ENCODE measurements at regions not wholly inside any gene's neighbourhood (a gene's known extent, or its start where the extent isn't known, plus 50 kb on each side); places are given as distances from the start of the nearest gene placed in this dataset.

GRCh38 chr13:48775804-48776203, 122.1 kb downstream of the CYSLTR2 start:
- Histone ChIP-seq H3K9me3 (no peaks in the 10 kb centered on the region), H3K36me3 (no peaks in the 10 kb centered on the region)

GRCh38 chr13:48776401-48776800, 122.7 kb downstream of the CYSLTR2 start:
- Histone ChIP-seq H3K27me3 (no peaks in the 10 kb centered on the region), H3K4me1 (no peaks in the 10 kb centered on the region; the same call in 1 of the 2 replicates), H3K9me3 (no peaks in the 10 kb centered on the region; the same call in 1 of the 2 replicates), H3K36me3 (no peaks in the 10 kb centered on the region), H3K4me3 (ENCODE audit: low read depth, low read length) (no peak overlapping the region)
- no peak for DNase-seq
- no peak for TF ChIP-seq CTCF (IDR thresholded peaks at IDR 0.05; ENCODE audit: low read depth, low read length)

More at GRCh38 chr13:48775804-48776203, 122.1 kb downstream of the CYSLTR2 start:
- TF ChIP-seq CTCF (IDR thresholded peaks at IDR 0.05; ENCODE audit: low read depth, low read length) = no peak
- Histone ChIP-seq H3K4me3 (ENCODE audit: low read depth, low read length) (no peak overlapping the region), H3K4me1 (no peaks in the 10 kb centered on the region; the same call in 1 of the 2 replicates), H3K27me3 (no peaks in the 10 kb centered on the region)
- no peak for DNase-seq

GRCh38 chr13:48778610-48779009, 124.9 kb downstream of the CYSLTR2 start:
- Histone ChIP-seq H3K27me3 (no peaks in the 10 kb centered on the region), H3K36me3 (no peaks in the 10 kb centered on the region), H3K9me3 (no peaks in the 10 kb centered on the region; the same call in 1 of the 2 replicates), H3K4me3 (ENCODE audit: low read depth, low read length) (no peak overlapping the region), H3K4me1 (no peaks in the 10 kb centered on the region; the same call in 1 of the 2 replicates)
- no peak for DNase-seq
- TF ChIP-seq CTCF (IDR thresholded peaks at IDR 0.05; ENCODE audit: low read depth, low read length) = no peak

GRCh38 chr13:48780713-48781341, 127.1 kb downstream of the CYSLTR2 start:
- no peaks in the 10 kb centered on the region for H3K36me3 ChIP-seq
- H3K4me1 ChIP-seq = no peaks in the 10 kb centered on the region; the same call in 1 of the 2 replicates
- no peak for DNase-seq
- no peak for TF ChIP-seq CTCF (IDR thresholded peaks at IDR 0.05; ENCODE audit: low read depth, low read length)
- no peaks in the 10 kb centered on the region; the same call in 1 of the 2 replicates for H3K9me3 ChIP-seq
- H3K4me3 ChIP-seq (ENCODE audit: low read depth, low read length) = no peak overlapping the region
- no peaks in the 10 kb centered on the region for H3K27me3 ChIP-seq

- no peaks in the 10 kb centered on the region for H3K27me3 ChIP-seq
- H3K4me3 ChIP-seq (ENCODE audit: low read depth, low read length) = no peak overlapping the region
- no peaks in the 10 kb centered on the region for H3K36me3 ChIP-seq
- DNase-seq = no peak
- no peaks in the 10 kb centered on the region for H3K4me1 ChIP-seq
- no peak for TF ChIP-seq CTCF (IDR thresholded peaks at IDR 0.05; ENCODE audit: low read depth, low read length)
- no peaks in the 10 kb centered on the region; the same call in 1 of the 2 replicates for H3K9me3 ChIP-seq
Measured at GRCh38 chr13:48782429-48782840, 128.7 kb downstream of the CYSLTR2 start.

GRCh38 chr13:48783181-48783630, 129.5 kb downstream of the CYSLTR2 start:
- Histone ChIP-seq H3K36me3 (no peaks in the 10 kb centered on the region), H3K4me3 (ENCODE audit: low read depth, low read length) (no peak overlapping the region), H3K9me3 (no peaks in the 10 kb centered on the region; the same call in 1 of the 2 replicates), H3K4me1 (no peaks in the 10 kb centered on the region), H3K27me3 (no peaks in the 10 kb centered on the region)
- TF ChIP-seq CTCF (IDR thresholded peaks at IDR 0.05; ENCODE audit: low read depth, low read length) = no peak
- peak; percentile 38 for DNase-seq
